HG02763 (cell line): ENCODE measurements at regions not wholly inside any gene's neighbourhood (a gene's known extent, or its start where the extent isn't known, plus 50 kb on each side); places are given as distances from the start of the nearest gene placed in this dataset.
"Not testable (repeated sequence)": the region's sequence is repeated elsewhere in the genome, so short reads cannot be mapped to it uniquely, and the experiment has no call there.

Experiments
- ATAC-seq: cut with Tn5 transposase; IDR thresholded peaks from one replicate; pipeline ENCODE4 v1.9.1; 2021; ENCODE audit warnings: mild to moderate bottlenecking, moderate library complexity; ENCODE audit not compliant: unreplicated experiment

GRCh38 chr22:48084041-48084728, 1321.7 kb downstream of the TBC1D22A start:
- ATAC-seq: peak; percentile 66

GRCh38 chr22:48083502-48083901, 1321.1 kb downstream of the TBC1D22A start:
- no peak for ATAC-seq

GRCh38 chr22:48082284-48082683, 1319.8 kb downstream of the TBC1D22A start:
- ATAC-seq: no peak

GRCh38 chr22:48081281-48081680, 1318.8 kb downstream of the TBC1D22A start:
- no peak for ATAC-seq

- no peak for ATAC-seq
Measured at GRCh38 chr22:48080316-48081165, 1318.1 kb downstream of the TBC1D22A start.

- ATAC-seq: no peak
Measured at GRCh38 chr22:48079505-48080290, 1317.2 kb downstream of the TBC1D22A start.

GRCh38 chr22:48078825-48079224, 1316.4 kb downstream of the TBC1D22A start:
- ATAC-seq: no peak

- no peak for ATAC-seq
Measured at GRCh38 chr22:48077699-48078098, 1315.2 kb downstream of the TBC1D22A start.

- no peak for ATAC-seq
Measured at GRCh38 chr22:48076008-48076407, 1313.6 kb downstream of the TBC1D22A start.

GRCh38 chr22:48075604-48076003, 1313.2 kb downstream of the TBC1D22A start:
- no peak for ATAC-seq

- no peak for ATAC-seq
Measured at GRCh38 chr22:48072777-48073176, 1310.3 kb downstream of the TBC1D22A start.

GRCh38 chr22:48071828-48072227, 1309.4 kb downstream of the TBC1D22A start:
- no peak for ATAC-seq

GRCh38 chr22:48071305-48071704, 1308.9 kb downstream of the TBC1D22A start:
- no peak for ATAC-seq

- ATAC-seq: no peak
Measured at GRCh38 chr22:48070760-48071159, 1308.3 kb downstream of the TBC1D22A start.

GRCh38 chr22:48070083-48070482, 1307.6 kb downstream of the TBC1D22A start:
- no peak for ATAC-seq

GRCh38 chr22:48069256-48069655, 1306.8 kb downstream of the TBC1D22A start:
- no peak for ATAC-seq

GRCh38 chr22:48068323-48068885, 1306.0 kb downstream of the TBC1D22A start:
- no peak for ATAC-seq

- ATAC-seq: no peak
Measured at GRCh38 chr22:48065892-48066291, 1303.4 kb downstream of the TBC1D22A start.

- no peak for ATAC-seq
Measured at GRCh38 chr22:48061726-48062125, 1299.3 kb downstream of the TBC1D22A start.

GRCh38 chr22:48060266-48060665, 1297.8 kb downstream of the TBC1D22A start:
- no peak for ATAC-seq

GRCh38 chr22:48059521-48059920, 1297.1 kb downstream of the TBC1D22A start:
- not testable (repeated sequence) for ATAC-seq
